Type B pancreatic cell (in vitro differentiated cells): ENCODE measurements at regions not wholly inside any gene's neighbourhood (a gene's known extent, or its start where the extent isn't known, plus 50 kb on each side); places are given as distances from the start of the nearest gene placed in this dataset.

Experiments used
- DNase-seq: peaks from one replicate; pipeline ENCODE4 v3.0.0; 2021; ENCODE audit warnings: mixed read lengths; ENCODE audit not compliant: unreplicated experiment; ENCODE audit errors: extremely low spot score
- H3K27ac Mint-ChIP-seq: 2 replicates; pipeline ENCODE4 v1.8.0; 2021; ENCODE audit warnings: mild to moderate bottlenecking, mixed read lengths
- H3K27me3 Mint-ChIP-seq: 2 replicates; pipeline ENCODE4 v1.8.0; 2021; ENCODE audit warnings: mixed read lengths
- H3K36me3 Mint-ChIP-seq: 2 replicates; pipeline ENCODE4 v1.8.0; 2021; ENCODE audit warnings: mixed read lengths
- H3K4me1 Mint-ChIP-seq: one replicate; pipeline ENCODE4 v1.8.0; 2021; ENCODE audit warnings: mixed read lengths; ENCODE audit not compliant: unreplicated experiment
- H3K4me3 Mint-ChIP-seq: 2 replicates; pipeline ENCODE4 v1.8.0; 2021; ENCODE audit warnings: mild to moderate bottlenecking, mixed read lengths
- H3K9me3 Mint-ChIP-seq: 2 replicates; pipeline ENCODE4 v1.8.0; 2021; ENCODE audit warnings: mixed read lengths
- CTCF ChIP-seq: fragments of 200-600 bp; sonication (generic); conservative IDR thresholded peaks from 2 replicates; pipeline ENCODE4 v1.5.0; 2021; ENCODE audit warnings: antibody characterized with exemption, mild to moderate bottlenecking

DNA sequence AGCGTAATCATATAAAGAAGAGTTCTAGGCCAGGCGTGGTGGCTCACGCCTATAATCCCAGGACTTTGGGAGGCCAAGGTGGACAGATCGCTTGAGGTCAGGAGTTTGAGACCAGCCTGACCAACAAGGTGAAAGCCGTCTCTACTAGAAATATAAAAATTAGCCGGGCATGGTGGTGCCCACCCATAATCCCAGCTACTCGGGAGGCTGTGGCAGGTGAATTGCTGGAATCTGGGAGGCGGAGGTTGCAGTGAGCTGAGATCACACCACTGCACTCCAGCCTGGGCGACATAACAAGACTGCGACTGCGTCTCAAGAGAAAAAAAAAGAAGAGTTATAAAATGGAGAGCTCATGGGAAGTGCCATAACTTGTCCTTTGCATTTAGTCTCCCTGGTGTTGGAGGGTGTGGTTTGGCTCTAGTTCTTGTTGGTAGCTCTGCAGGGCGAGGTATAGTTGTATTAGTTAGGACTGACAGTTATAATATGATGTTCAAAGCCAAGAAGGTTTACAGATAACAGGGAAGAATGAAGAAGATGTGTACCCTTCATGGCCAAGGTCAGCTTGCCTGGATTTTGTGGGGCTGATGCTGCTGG is 54.8 kb downstream of the UTRN start:
- no peaks in the 10 kb centered on the region for H3K9me3 Mint-ChIP-seq
- no peak for DNase-seq
- H3K4me3 Mint-ChIP-seq = no peak overlapping the region
- H3K36me3 Mint-ChIP-seq = no peaks in the 10 kb centered on the region
- no peaks in the 10 kb centered on the region for H3K27me3 Mint-ChIP-seq
- peaks cover 37% of the 10 kb centered on the region for H3K4me1 Mint-ChIP-seq
- peak overlapping the region; percentile 15 for H3K27ac Mint-ChIP-seq
- no peak for TF ChIP-seq CTCF

DNA sequence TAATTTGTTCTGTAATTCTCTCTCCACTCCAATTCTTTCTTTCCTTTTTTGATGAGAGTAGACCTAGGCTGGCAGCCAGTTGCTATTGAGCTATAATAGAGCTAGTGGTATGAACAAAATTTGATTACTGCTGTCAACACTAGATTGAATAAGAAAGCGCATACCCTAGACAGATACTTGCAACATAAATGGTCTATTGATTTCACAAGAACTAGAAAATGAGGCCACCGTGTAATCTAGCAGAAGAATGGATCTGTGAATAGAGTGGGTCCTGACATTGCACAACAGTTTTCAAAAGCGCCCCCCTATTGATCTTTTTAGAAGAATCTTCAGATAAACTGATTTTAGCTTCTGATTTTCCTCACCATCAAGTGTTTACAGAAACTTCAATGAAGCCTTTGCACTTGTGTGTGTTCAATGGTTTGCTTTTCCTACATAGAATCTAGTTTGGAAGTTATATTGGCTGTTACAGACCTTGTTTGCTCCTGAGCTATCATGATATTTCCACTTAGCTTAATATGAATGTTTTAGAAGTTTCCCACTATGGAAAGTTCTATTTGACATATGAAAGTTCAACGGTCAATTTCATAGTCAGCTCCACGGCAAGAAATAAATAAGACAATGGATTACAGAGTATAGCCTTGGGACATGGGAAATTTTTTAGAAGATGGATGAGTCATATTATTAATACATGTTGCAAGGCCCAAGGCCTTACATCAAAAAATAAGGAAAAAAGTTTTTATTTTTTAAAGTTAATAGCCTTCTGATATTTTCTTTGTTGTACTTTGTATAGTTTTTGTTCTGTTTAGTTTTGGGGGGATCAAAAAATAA is 55.6 kb downstream of the UTRN start:
- H3K4me3 Mint-ChIP-seq = peak overlapping the region; percentile 25
- peaks cover 37% of the 10 kb centered on the region for H3K4me1 Mint-ChIP-seq
- no peak for DNase-seq
- H3K27ac Mint-ChIP-seq = peak overlapping the region; percentile 29
- H3K27me3 Mint-ChIP-seq = no peaks in the 10 kb centered on the region
- H3K9me3 Mint-ChIP-seq = no peaks in the 10 kb centered on the region
- H3K36me3 Mint-ChIP-seq = no peaks in the 10 kb centered on the region
- TF ChIP-seq CTCF = no peak

- no peak overlapping the region for H3K27ac Mint-ChIP-seq
- peaks cover 41% of the 10 kb centered on the region for H3K4me1 Mint-ChIP-seq
Measured at GRCh38 chr6:144341831-144342527, 56.8 kb downstream of the UTRN start.

GRCh38 chr6:144343701-144344428 is 58.7 kb downstream of the UTRN start:
- H3K9me3 Mint-ChIP-seq = peaks cover 12% of the 10 kb centered on the region
- peaks cover 42% of the 10 kb centered on the region for H3K4me1 Mint-ChIP-seq
- H3K36me3 Mint-ChIP-seq = peaks cover 4% of the 10 kb centered on the region
- no peak for DNase-seq
- H3K27ac Mint-ChIP-seq = peak overlapping the region; percentile 71
- no peak for TF ChIP-seq CTCF
- peak overlapping the region; percentile 20 for H3K4me3 Mint-ChIP-seq
- no peaks in the 10 kb centered on the region for H3K27me3 Mint-ChIP-seq

More at GRCh38 chr6:144341831-144342527, 56.8 kb downstream of the UTRN start:
- DNase-seq = no peak
- Mint-ChIP-seq H3K4me3 (no peak overlapping the region), H3K9me3 (peaks cover 4% of the 10 kb centered on the region), H3K36me3 (no peaks in the 10 kb centered on the region), H3K27me3 (no peaks in the 10 kb centered on the region)
- TF ChIP-seq CTCF = no peak

DNA sequence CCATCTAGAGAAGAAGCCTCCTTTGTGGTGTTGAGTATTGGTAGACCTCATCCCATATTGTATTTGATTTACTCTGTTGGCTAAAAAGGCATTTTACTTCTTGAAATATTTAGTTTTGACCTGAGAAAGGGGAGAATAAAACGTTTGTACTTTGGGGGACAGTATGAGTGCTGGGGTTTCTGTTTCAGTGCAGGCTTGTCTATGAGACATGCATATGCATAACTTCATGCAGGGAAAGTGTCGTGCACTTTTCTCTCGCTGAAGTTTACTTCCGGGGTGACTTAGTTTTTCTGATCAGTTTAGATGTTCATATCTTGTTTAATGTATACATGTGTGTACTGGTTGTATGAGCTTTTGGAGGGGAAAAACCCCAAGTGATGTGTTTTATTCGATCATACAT is 59.5 kb downstream of the UTRN start:
- Mint-ChIP-seq H3K4me1 (peaks cover 39% of the 10 kb centered on the region), H3K27ac (peak overlapping the region; percentile 71), H3K27me3 (no peaks in the 10 kb centered on the region), H3K9me3 (peaks cover 12% of the 10 kb centered on the region), H3K36me3 (peaks cover 4% of the 10 kb centered on the region), H3K4me3 (no peak overlapping the region)
- DNase-seq = no peak
- TF ChIP-seq CTCF = no peak
